HEK293T (cell line): ENCODE measurements at regions not wholly inside any gene's neighbourhood (a gene's known extent, or its start where the extent isn't known, plus 50 kb on each side); places are given as distances from the start of the nearest gene placed in this dataset.

Experiments
- SP1 ChIP-seq: fragments of 450-650 bp; IDR thresholded peaks from 2 replicates; pipeline ENCODE4 v1.6.1; 2017
- SUZ12 ChIP-seq: fragments of 450-650 bp; IDR thresholded peaks from 2 replicates; pipeline ENCODE4 v1.6.1; 2016; ENCODE audit warnings: mild to moderate bottlenecking

GRCh38 chr17:72426321-72426720, 305.5 kb downstream of the SOX9 start:
- no peak for TF ChIP-seq SUZ12
- no peak for TF ChIP-seq SP1
